Natural killer cell treated with Interleukin-12 subunit alpha and Interleukin-12 subunit beta and Interleukin-15 and Interleukin-18, amount 100 ng/mL, for 72 hours (primary cell): ENCODE measurements at regions not wholly inside any gene's neighbourhood (a gene's known extent, or its start where the extent isn't known, plus 50 kb on each side); places are given as distances from the start of the nearest gene placed in this dataset.
A peak's percentile ranks its signal among the peaks of the same experiment; 100 is the strongest.

ENCODE experiments used
- ATAC-seq, 2 donors: fragments of 150-1000 bp; cut with Tn5 transposase in 1 of 2; sonication (Bioruptor Pico), chemical (Tn5 transposase) in 1 of 2; 2 replicates each; pipeline ENCODE4 v1.10.0; 2021
- DNase-seq: peaks from one replicate; pipeline ENCODE4 v3.0.0; 2022; ENCODE audit warnings: low spot score
- H3K27ac Mint-ChIP-seq, 2 donors: 1 replicate in 1 of 2; 2 replicates in 1 of 2; pipeline ENCODE4 v1.8.0; 2022; ENCODE audit warnings: mixed read lengths in 2 of 2, mild to moderate bottlenecking in 1 of 2, moderate library complexity in 1 of 2
- H3K27me3 Mint-ChIP-seq, 2 donors: 1 replicate in 1 of 2; 2 replicates in 1 of 2; pipeline ENCODE4 v1.8.0; 2022; ENCODE audit warnings: mixed read lengths in 2 of 2
- H3K36me3 Mint-ChIP-seq: one replicate; pipeline ENCODE4 v1.8.0; 2022; ENCODE audit warnings: mixed read lengths
- H3K4me1 Mint-ChIP-seq, 2 donors: 1 replicate in 1 of 2; 2 replicates in 1 of 2; pipeline ENCODE4 v1.8.0; 2022; ENCODE audit warnings: low read depth in 2 of 2, mixed read lengths in 2 of 2, mild to moderate bottlenecking in 1 of 2
- H3K4me3 Mint-ChIP-seq: one replicate; pipeline ENCODE4 v1.8.0; 2022; ENCODE audit warnings: mixed read lengths
- H3K9me3 Mint-ChIP-seq: 2 replicates; pipeline ENCODE4 v1.8.0; 2022; ENCODE audit warnings: mixed read lengths

- H3K27ac Mint-ChIP-seq: peak overlapping the region; percentile 2 to 3
- H3K36me3 Mint-ChIP-seq: peaks cover 6% of the 10 kb centered on the region
- H3K4me1 Mint-ChIP-seq: peaks cover 9 to 12% of the 10 kb centered on the region in 2 donors
- DNase-seq: no peak
- peak overlapping the region; percentile 30 for H3K4me3 Mint-ChIP-seq
- H3K27me3 Mint-ChIP-seq: peaks cover 25 to 26% of the 10 kb centered on the region in 2 donors
- ATAC-seq: peak in 1 of 2 donors; percentile 68
- H3K9me3 Mint-ChIP-seq: no peaks in the 10 kb centered on the region
Measured at GRCh38 chr18:51390702-51391101, 193.2 kb upstream of the MEX3C start.

GRCh38 chr18:51391215-51391614, 193.7 kb upstream of the MEX3C start:
- Mint-ChIP-seq H3K4me1 (peaks cover 9 to 12% of the 10 kb centered on the region in 2 donors), H3K27ac (peak overlapping the region; percentile 2 to 3), H3K4me3 (peak overlapping the region; percentile 30), H3K9me3 (no peaks in the 10 kb centered on the region), H3K27me3 (peaks cover 26 to 27% of the 10 kb centered on the region in 2 donors), H3K36me3 (peaks cover 6% of the 10 kb centered on the region)
- DNase-seq: no peak
- ATAC-seq: peak in 1 of 2 donors; percentile 63

GRCh38 chr18:51391731-51392130, 194.2 kb upstream of the MEX3C start:
- Mint-ChIP-seq H3K4me3 (no peak overlapping the region), H3K4me1 (peaks cover 9 to 12% of the 10 kb centered on the region in 2 donors), H3K9me3 (no peaks in the 10 kb centered on the region), H3K36me3 (peaks cover 6% of the 10 kb centered on the region), H3K27ac (no peak overlapping the region), H3K27me3 (peaks cover 26 to 29% of the 10 kb centered on the region in 2 donors)
- ATAC-seq (no peak), DNase-seq (no peak)

- Mint-ChIP-seq H3K4me3 (no peak overlapping the region), H3K27ac (no peak overlapping the region), H3K9me3 (no peaks in the 10 kb centered on the region), H3K27me3 (peaks cover 12 to 20% of the 10 kb centered on the region in 2 donors), H3K4me1 (no peaks in the 10 kb centered on the region), H3K36me3 (peaks cover 6% of the 10 kb centered on the region)
- no peak for ATAC-seq
- DNase-seq: no peak
Measured at GRCh38 chr18:51397347-51397962, 200.0 kb upstream of the MEX3C start.

- DNase-seq: no peak
- no peak overlapping the region for H3K4me3 Mint-ChIP-seq
- H3K27me3 Mint-ChIP-seq: peaks cover 10 to 20% of the 10 kb centered on the region in 2 donors
- no peak overlapping the region for H3K27ac Mint-ChIP-seq
- no peaks in the 10 kb centered on the region for H3K9me3 Mint-ChIP-seq
- no peaks in the 10 kb centered on the region for H3K4me1 Mint-ChIP-seq
- ATAC-seq: no peak
- H3K36me3 Mint-ChIP-seq: peaks cover 6% of the 10 kb centered on the region
Measured at GRCh38 chr18:51398104-51398503, 200.6 kb upstream of the MEX3C start.

GRCh38 chr18:51399491-51400122, 202.1 kb upstream of the MEX3C start:
- Mint-ChIP-seq H3K27ac (no peak overlapping the region), H3K4me3 (no peak overlapping the region), H3K27me3 (peaks cover 0 to 14% of the 10 kb centered on the region in 2 donors), H3K9me3 (no peaks in the 10 kb centered on the region), H3K4me1 (no peaks in the 10 kb centered on the region), H3K36me3 (no peaks in the 10 kb centered on the region)
- DNase-seq (no peak), ATAC-seq (no peak)

GRCh38 chr18:51400721-51401120, 203.2 kb upstream of the MEX3C start:
- H3K4me3 Mint-ChIP-seq: no peak overlapping the region
- H3K9me3 Mint-ChIP-seq: no peaks in the 10 kb centered on the region
- H3K27me3 Mint-ChIP-seq: peaks cover 0 to 13% of the 10 kb centered on the region in 2 donors
- DNase-seq (no peak), ATAC-seq (no peak)
- H3K4me1 Mint-ChIP-seq: no peaks in the 10 kb centered on the region
- no peaks in the 10 kb centered on the region for H3K36me3 Mint-ChIP-seq
- H3K27ac Mint-ChIP-seq: no peak overlapping the region

- Mint-ChIP-seq H3K9me3 (no peaks in the 10 kb centered on the region), H3K27me3 (peaks cover 0 to 10% of the 10 kb centered on the region in 2 donors)
- no peak for ATAC-seq
Measured at GRCh38 chr18:51401912-51402311, 204.4 kb upstream of the MEX3C start.

GRCh38 chr18:51404620-51405019, 207.1 kb upstream of the MEX3C start:
- H3K27ac Mint-ChIP-seq: no peak overlapping the region
- no peak overlapping the region for H3K4me3 Mint-ChIP-seq
- no peaks in the 10 kb centered on the region for H3K36me3 Mint-ChIP-seq
- no peak for DNase-seq
- ATAC-seq: no peak
- no peaks in the 10 kb centered on the region for H3K4me1 Mint-ChIP-seq
- H3K9me3 Mint-ChIP-seq: no peaks in the 10 kb centered on the region
- H3K27me3 Mint-ChIP-seq: peaks cover 7 to 14% of the 10 kb centered on the region in 2 donors

More at GRCh38 chr18:51401912-51402311, 204.4 kb upstream of the MEX3C start:
- DNase-seq: no peak
- Mint-ChIP-seq H3K4me1 (no peaks in the 10 kb centered on the region), H3K4me3 (no peak overlapping the region), H3K27ac (no peak overlapping the region), H3K36me3 (no peaks in the 10 kb centered on the region)

- Mint-ChIP-seq H3K4me1 (no peaks in the 10 kb centered on the region), H3K36me3 (no peaks in the 10 kb centered on the region), H3K27ac (no peak overlapping the region), H3K9me3 (no peaks in the 10 kb centered on the region), H3K4me3 (no peak overlapping the region), H3K27me3 (peaks cover 13 to 19% of the 10 kb centered on the region in 2 donors)
- DNase-seq (no peak), ATAC-seq (no peak)
Measured at GRCh38 chr18:51405683-51406477, 208.4 kb upstream of the MEX3C start.

- peaks cover 3% of the 10 kb centered on the region in 2 donors for H3K27me3 Mint-ChIP-seq
- no peak for ATAC-seq
- H3K4me1 Mint-ChIP-seq: no peaks in the 10 kb centered on the region
- H3K4me3 Mint-ChIP-seq: no peak overlapping the region
- H3K27ac Mint-ChIP-seq: no peak overlapping the region
- H3K36me3 Mint-ChIP-seq: no peaks in the 10 kb centered on the region
- no peak for DNase-seq
- H3K9me3 Mint-ChIP-seq: no peaks in the 10 kb centered on the region
Measured at GRCh38 chr18:51417643-51418483, 220.4 kb upstream of the MEX3C start.

GRCh38 chr18:51425475-51425874, 228.0 kb upstream of the MEX3C start:
- Mint-ChIP-seq H3K9me3 (no peaks in the 10 kb centered on the region), H3K4me3 (peak overlapping the region; percentile 40), H3K27me3 (peaks cover 17 to 18% of the 10 kb centered on the region in 2 donors), H3K27ac (peak overlapping the region; percentile 73 to 83), H3K4me1 (peaks cover 11 to 12% of the 10 kb centered on the region in 2 donors), H3K36me3 (peaks cover 4% of the 10 kb centered on the region)
- ATAC-seq: peak; percentile 66 to 83
- no peak for DNase-seq

GRCh38 chr18:51425889-51426288, 228.4 kb upstream of the MEX3C start:
- H3K4me1 Mint-ChIP-seq: peaks cover 11 to 12% of the 10 kb centered on the region in 2 donors
- ATAC-seq (peak; percentile 61 to 79), DNase-seq (no peak)
- peaks cover 21 to 22% of the 10 kb centered on the region in 2 donors for H3K27me3 Mint-ChIP-seq
- peaks cover 4% of the 10 kb centered on the region for H3K36me3 Mint-ChIP-seq
- peak overlapping the region; percentile 73 to 83 for H3K27ac Mint-ChIP-seq
- H3K9me3 Mint-ChIP-seq: no peaks in the 10 kb centered on the region
- peak overlapping the region; percentile 40 for H3K4me3 Mint-ChIP-seq
